ENCODE measurements at regions not wholly inside any gene's neighbourhood (a gene's known extent, or its start where the extent isn't known, plus 50 kb on each side); places are given as distances from the start of the nearest gene placed in this dataset.
"Not testable (repeated sequence)": the region's sequence is repeated elsewhere in the genome, so short reads cannot be mapped to it uniquely, and the experiment has no call there.

DNA sequence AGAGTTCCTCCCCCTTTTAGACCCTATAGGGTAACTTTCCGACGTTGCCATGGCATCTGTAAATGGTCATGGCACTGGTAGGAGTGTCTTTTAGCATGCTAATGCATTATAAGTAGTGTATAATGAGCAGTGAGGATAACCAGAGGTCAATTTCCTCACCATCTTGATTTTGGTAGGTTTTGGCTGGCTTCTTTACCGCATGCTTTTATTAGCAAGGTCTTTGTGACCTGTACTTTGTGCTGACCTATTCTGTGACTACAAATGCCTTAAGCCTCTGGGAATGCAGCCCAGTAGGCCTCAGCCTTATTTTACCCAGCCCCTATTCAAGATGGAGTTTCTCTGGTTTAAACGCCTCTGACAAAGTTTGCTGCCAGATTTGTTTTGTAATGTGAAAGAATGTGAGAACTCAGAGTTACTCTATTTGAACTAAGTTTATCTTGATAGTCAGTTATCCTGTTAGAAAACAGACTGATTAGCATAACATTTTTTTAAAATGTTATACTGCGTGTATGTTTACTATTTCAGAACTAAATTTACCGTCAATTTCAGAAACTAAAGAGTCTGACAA is 111.3 kb upstream of the PRSS16 start:
- Histone ChIP-seq H3K9me3 (ENCODE audit: low read length) (no peaks in the 10 kb centered on the region), H3K36me3 (ENCODE audit: insufficient read depth, low read length) (no peaks in the 10 kb centered on the region), H3K4me3 (ENCODE audit: low read depth in 1 of 2, low read length in 2 of 2) (no peak overlapping the region), H3K27me3 (ENCODE audit: control insufficient read depth in 1 of 2, insufficient read depth in 2 of 2, low read length in 2 of 2) (no peaks in the 10 kb centered on the region), H3K9ac (ENCODE audit: low read length) (no peak overlapping the region), H3K4me1 (ENCODE audit: insufficient read depth, low read length) (peaks cover 7% of the 10 kb centered on the region), H3K27ac (ENCODE audit: low read depth, low read length) (no peak overlapping the region)

DNA sequence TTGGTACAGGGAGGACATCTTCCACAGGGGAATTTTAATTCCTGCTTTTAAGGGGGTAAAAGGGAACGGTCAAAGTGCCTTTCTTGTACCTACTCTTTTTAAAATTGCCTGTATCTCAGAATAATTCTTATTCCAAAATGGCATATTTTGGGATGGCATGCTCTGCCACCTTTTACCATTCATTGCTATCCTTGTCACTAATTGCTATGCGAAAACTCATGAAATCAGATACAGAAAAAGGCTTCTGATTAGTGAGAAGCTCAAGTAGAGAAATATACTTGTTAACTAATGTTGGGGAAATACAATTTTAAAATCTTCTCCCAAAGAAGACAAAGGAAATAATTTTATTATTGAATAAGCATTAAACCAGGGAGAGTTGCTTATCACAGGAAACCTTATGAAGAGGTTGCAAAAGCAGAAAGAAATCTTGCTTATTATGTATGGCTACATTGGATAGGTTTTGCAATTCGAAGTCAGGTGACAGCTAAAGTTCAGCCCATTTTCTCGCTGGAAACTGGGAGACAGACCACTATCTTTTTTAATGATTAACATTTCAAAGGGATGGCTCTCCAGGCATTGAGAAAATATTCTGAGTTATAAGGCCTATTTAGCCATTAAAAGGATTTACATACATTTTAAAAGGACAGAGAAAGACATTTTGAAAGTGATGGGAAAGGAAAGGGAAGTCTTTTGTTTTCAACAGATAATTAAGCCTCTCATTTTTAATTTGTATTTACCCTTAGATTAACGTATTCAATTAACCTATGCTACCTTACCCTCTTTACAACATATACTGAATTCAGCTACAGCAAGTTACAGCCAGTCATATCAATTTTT is 110.3 kb upstream of the PRSS16 start:
- Histone ChIP-seq H3K27me3 (ENCODE audit: control insufficient read depth in 1 of 2, insufficient read depth in 2 of 2, low read length in 2 of 2) (no peaks in the 10 kb centered on the region), H3K36me3 (ENCODE audit: insufficient read depth, low read length) (no peaks in the 10 kb centered on the region), H3K9me3 (ENCODE audit: low read length) (no peaks in the 10 kb centered on the region), H3K4me3 (ENCODE audit: low read depth in 1 of 2, low read length in 2 of 2) (no peak overlapping the region), H3K27ac (ENCODE audit: low read depth, low read length) (no peak overlapping the region), H3K4me1 (ENCODE audit: insufficient read depth, low read length) (peaks cover 4% of the 10 kb centered on the region), H3K9ac (ENCODE audit: low read length) (no peak overlapping the region)

DNA sequence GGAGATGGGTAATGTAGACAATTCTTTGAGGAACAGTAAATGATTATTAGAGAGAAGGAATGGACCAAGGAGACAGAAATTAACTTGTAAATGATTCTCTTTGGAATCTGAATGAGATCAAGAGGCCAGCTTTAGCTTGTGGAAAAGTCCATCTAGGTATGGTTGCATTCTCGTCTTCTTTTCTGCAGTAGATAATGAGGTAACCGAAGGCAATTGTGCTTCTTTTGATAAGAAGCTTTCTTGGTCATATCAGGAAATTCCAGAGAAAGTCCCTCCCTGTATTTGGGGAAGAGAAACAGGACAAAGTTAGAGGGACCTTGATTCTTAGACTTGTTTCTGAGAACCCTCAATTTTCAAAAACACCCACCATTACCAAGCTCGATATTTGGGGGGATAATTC is 109.1 kb upstream of the PRSS16 start:
- H3K27ac ChIP-seq (ENCODE audit: low read depth, low read length): peak overlapping the region; percentile 12

DNA sequence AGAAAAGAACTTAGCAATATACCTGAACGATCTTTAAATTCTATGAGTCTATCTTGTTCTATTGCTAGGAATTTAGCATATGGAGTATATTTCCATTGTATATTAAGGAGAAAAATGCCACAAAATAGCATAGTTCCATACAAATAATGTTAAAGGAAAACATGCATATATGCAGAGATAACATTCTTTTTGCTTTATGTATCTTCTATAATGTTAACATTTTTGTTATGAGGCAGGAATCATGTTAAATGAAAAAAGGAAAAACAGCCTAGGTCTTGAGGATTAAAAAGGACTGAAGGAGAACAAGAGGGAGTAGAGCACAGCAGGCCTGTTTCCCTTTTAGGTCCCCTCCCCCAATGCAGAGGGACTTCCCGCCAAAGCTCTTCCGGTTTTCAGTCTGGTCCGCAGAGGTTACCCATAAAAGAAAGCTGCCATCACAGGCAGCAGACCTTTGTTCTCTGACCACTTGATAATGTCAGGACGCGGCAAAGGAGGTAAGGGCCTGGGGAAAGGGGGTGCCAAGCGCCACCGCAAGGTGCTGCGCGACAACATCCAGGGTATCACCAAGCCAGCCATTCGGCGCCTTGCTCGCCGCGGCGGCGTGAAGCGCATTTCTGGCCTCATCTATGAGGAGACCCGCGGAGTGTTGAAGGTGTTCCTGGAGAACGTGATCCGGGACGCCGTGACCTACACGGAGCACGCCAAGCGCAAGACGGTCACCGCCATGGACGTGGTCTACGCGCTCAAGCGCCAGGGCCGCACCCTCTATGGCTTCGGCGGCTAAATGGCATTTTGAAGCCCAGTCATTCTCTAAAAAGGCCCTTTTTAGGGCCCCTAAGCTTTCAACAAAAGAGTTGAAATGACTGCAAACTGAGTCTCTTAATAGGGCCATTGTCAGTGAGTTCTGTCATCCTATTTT is 108.4 kb upstream of the PRSS16 start:
- Histone ChIP-seq H3K4me3 (ENCODE audit: low read depth in 1 of 2, low read length in 2 of 2) (peak overlapping the region; percentile 22 to 80), H3K27ac (ENCODE audit: low read depth, low read length) (peak overlapping the region; percentile 35), H3K27me3 (ENCODE audit: control insufficient read depth in 1 of 2, insufficient read depth in 2 of 2, low read length in 2 of 2) (no peaks in the 10 kb centered on the region), H3K4me1 (ENCODE audit: insufficient read depth, low read length) (no peaks in the 10 kb centered on the region), H3K9ac (ENCODE audit: low read length) (peak overlapping the region; percentile 59), H3K9me3 (ENCODE audit: low read length) (no peaks in the 10 kb centered on the region), H3K36me3 (ENCODE audit: insufficient read depth, low read length) (no peaks in the 10 kb centered on the region)

More for the DNA sequence above, 109.1 kb upstream of the PRSS16 start:
- H3K36me3 ChIP-seq (ENCODE audit: insufficient read depth, low read length): no peaks in the 10 kb centered on the region
- H3K9me3 ChIP-seq (ENCODE audit: low read length): no peaks in the 10 kb centered on the region
- H3K4me1 ChIP-seq (ENCODE audit: insufficient read depth, low read length): no peaks in the 10 kb centered on the region
- no peak overlapping the region for H3K9ac ChIP-seq (ENCODE audit: low read length)
- H3K4me3 ChIP-seq (ENCODE audit: low read depth in 1 of 2, low read length in 2 of 2): no peak overlapping the region
- no peaks in the 10 kb centered on the region for H3K27me3 ChIP-seq (ENCODE audit: control insufficient read depth in 1 of 2, insufficient read depth in 2 of 2, low read length in 2 of 2)

DNA sequence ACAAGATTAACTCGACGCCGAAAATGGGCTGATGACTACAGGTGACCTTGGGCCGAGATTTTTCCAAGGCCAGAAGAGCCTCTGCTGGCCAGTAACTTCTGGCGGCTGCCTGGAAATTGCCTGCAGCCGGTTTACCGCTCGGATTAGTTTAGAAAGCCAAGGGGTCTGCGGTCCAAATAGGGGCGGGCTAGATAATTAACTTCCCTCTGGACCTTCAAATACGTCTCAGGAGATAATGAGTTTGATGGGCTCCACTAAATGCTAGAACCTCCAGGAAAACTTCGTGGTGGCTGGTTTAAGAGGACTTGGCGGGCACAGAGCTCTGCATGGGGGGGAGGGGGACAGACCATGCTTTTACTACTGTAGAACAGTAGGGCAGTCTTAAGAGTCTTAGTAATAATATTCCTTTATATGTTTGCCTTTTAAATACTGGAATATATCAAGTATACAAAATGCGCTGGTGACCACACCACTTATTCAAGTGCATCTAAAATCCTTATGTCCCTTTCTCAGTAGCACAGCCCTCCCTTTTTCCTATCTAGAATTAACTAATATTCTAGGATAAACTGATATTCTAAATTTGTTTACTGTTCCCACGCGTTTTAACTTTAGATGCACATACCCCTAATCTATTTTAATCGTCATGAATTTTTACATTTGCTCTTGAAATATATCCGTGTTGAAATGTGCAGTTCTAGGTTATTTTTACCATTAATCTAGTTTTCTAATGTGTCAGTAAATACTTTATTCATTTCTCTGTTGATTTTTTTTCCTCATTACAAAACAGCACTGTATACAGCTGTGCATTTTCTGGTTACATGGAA is 107.5 kb upstream of the PRSS16 start:
- H3K9ac ChIP-seq (ENCODE audit: low read length): peak overlapping the region; percentile 59
- H3K9me3 ChIP-seq (ENCODE audit: low read length): no peaks in the 10 kb centered on the region
- peak overlapping the region; percentile 22 to 80 for H3K4me3 ChIP-seq (ENCODE audit: low read depth in 1 of 2, low read length in 2 of 2)
- no peaks in the 10 kb centered on the region for H3K27me3 ChIP-seq (ENCODE audit: control insufficient read depth in 1 of 2, insufficient read depth in 2 of 2, low read length in 2 of 2)
- H3K27ac ChIP-seq (ENCODE audit: low read depth, low read length): peak overlapping the region; percentile 35
- H3K4me1 ChIP-seq (ENCODE audit: insufficient read depth, low read length): peaks cover 6% of the 10 kb centered on the region
- H3K36me3 ChIP-seq (ENCODE audit: insufficient read depth, low read length): no peaks in the 10 kb centered on the region

DNA sequence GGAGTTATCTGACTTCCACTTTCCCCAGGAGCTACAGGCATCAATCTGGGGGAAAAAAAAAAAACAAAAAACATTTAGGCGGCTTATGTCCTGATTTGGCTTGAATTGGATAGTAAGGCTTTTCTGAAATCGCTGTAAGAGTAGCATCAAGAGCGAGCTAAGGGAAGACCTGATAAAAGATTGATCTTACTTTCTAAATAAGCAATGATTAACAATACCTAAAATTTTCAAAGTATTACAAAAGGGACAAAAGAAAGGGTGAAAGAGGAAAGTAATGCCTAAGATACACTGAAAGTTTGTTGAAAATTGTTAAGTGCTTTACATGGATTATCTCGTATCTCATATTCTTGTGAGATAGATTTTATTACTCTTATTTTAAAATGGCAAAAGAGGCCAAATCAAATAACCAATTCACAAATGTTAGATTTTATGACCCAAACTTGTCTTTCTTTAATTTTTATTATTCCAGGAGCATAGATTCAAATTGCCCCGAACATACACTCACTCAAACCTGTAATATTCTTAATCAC is 106.4 kb upstream of the PRSS16 start:
- Histone ChIP-seq H3K36me3 (ENCODE audit: insufficient read depth, low read length) (no peaks in the 10 kb centered on the region), H3K9ac (ENCODE audit: low read length) (no peak overlapping the region), H3K4me3 (ENCODE audit: low read depth in 1 of 2, low read length in 2 of 2) (no peak overlapping the region), H3K27ac (ENCODE audit: low read depth, low read length) (no peak overlapping the region), H3K4me1 (ENCODE audit: insufficient read depth, low read length) (peaks cover 6% of the 10 kb centered on the region), H3K27me3 (ENCODE audit: control insufficient read depth in 1 of 2, insufficient read depth in 2 of 2, low read length in 2 of 2) (no peaks in the 10 kb centered on the region), H3K9me3 (ENCODE audit: low read length) (no peaks in the 10 kb centered on the region)

DNA sequence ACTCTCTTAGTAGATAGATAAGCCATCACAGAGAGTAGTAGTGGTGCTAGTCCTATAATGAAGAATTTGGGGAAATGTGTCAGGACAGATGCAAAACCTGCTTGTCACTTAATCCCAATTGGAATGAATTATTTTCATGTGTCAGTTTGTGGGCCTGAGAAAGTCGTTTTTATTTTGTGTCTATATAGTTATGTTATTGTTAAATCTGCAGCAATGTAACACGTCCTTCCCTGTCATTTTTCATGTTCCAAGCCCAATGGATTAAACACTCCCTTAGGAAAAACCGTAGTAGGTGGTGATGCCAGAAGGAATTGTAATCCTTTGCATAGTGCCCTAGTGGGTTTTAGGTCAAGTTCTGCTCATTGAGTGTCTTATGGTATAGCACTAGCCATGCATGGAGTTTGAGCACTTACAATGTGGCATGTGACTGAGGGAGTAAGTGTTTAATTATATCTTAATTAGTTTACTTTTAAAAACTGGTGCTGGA is 105.9 kb upstream of the PRSS16 start:
- no peaks in the 10 kb centered on the region for H3K36me3 ChIP-seq (ENCODE audit: insufficient read depth, low read length)
- no peaks in the 10 kb centered on the region for H3K27me3 ChIP-seq (ENCODE audit: control insufficient read depth in 1 of 2, insufficient read depth in 2 of 2, low read length in 2 of 2)
- no peaks in the 10 kb centered on the region for H3K9me3 ChIP-seq (ENCODE audit: low read length)
- no peak overlapping the region for H3K27ac ChIP-seq (ENCODE audit: low read depth, low read length)
- H3K4me3 ChIP-seq (ENCODE audit: low read depth in 1 of 2, low read length in 2 of 2): no peak overlapping the region
- H3K4me1 ChIP-seq (ENCODE audit: insufficient read depth, low read length): peaks cover 6% of the 10 kb centered on the region
- no peak overlapping the region for H3K9ac ChIP-seq (ENCODE audit: low read length)

DNA sequence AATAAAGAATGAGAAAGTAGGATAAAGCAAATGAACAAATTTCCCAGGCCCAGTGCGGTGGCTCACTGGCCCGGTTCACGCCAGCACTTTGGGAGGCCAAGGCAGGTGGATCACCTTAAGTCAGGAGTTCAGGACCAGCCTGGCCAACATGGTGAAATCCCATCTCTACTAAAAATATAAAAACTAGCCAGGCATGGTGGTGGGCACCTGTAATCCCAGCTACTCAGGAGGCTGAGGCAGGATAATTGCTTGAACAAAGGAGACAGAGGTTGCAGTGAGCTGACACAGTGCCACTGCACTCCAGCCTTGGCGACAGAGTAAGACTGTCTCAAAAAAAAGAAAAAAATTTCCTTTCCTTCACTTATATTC is 104.5 kb upstream of the PRSS16 start:
- H3K9me3 ChIP-seq (ENCODE audit: low read length); H3K4me3 ChIP-seq (ENCODE audit: low read depth in 1 of 2, low read length in 2 of 2); H3K9ac ChIP-seq (ENCODE audit: low read length): not testable (repeated sequence)

DNA sequence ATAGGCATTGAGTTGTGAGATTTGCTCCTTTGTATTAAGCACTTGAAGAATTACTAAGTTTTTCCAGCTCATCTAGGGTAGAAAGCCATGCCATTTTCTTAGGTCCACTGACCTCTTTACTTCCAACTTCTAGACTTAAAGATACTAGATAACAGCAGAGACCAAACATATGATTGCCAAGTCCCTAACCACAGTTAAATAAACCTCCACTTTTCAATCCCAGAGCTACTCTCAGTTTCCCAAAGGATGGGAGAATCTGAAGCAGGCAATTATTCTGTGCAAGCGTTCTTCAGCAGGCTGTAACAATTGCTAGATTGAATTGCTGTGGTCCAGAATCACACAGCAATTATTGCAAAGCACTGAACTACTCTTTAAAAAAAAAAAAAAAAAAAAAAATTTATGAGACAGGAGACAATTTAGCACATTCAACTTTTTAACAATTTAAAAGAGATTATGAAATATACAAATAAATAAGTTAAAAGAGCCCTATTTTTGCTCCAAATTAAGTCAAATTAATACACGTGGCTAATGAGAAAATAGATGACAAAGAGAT is 104.0 kb upstream of the PRSS16 start:
- Histone ChIP-seq H3K9me3 (ENCODE audit: low read length) (no peaks in the 10 kb centered on the region), H3K36me3 (ENCODE audit: insufficient read depth, low read length) (no peaks in the 10 kb centered on the region), H3K27ac (ENCODE audit: low read depth, low read length) (no peak overlapping the region), H3K4me1 (ENCODE audit: insufficient read depth, low read length) (peaks cover 10% of the 10 kb centered on the region), H3K4me3 (ENCODE audit: low read depth in 1 of 2, low read length in 2 of 2) (no peak overlapping the region), H3K9ac (ENCODE audit: low read length) (no peak overlapping the region), H3K27me3 (ENCODE audit: control insufficient read depth in 1 of 2, insufficient read depth in 2 of 2, low read length in 2 of 2) (no peaks in the 10 kb centered on the region)

More for the DNA sequence above, 104.5 kb upstream of the PRSS16 start:
- H3K4me1 ChIP-seq (ENCODE audit: insufficient read depth, low read length): peaks cover 10% of the 10 kb centered on the region
- not testable (repeated sequence) for H3K27ac ChIP-seq (ENCODE audit: low read depth, low read length); H3K27me3 ChIP-seq (ENCODE audit: control insufficient read depth in 1 of 2, insufficient read depth in 2 of 2, low read length in 2 of 2); H3K36me3 ChIP-seq (ENCODE audit: insufficient read depth, low read length)

DNA sequence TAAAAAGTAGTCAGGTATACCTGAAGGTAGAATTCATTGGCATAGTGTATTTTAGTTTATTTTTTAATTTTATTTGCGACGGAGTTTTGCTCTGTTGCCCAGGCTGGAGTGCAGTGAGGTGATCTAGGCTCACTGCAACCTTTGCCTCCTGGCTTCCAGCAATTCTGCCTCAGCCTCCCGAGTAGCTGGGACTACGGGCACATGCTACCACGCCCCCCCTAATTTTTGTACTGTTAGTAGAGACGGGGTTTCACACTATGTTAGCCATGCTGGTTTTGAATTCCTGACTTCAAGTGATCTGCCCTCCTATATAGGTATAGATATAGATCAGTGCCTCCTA is 102.8 kb upstream of the PRSS16 start:
- Histone ChIP-seq H3K9ac (ENCODE audit: low read length) (no peak overlapping the region), H3K9me3 (ENCODE audit: low read length) (no peaks in the 10 kb centered on the region), H3K27ac (ENCODE audit: low read depth, low read length) (no peak overlapping the region), H3K27me3 (ENCODE audit: control insufficient read depth in 1 of 2, insufficient read depth in 2 of 2, low read length in 2 of 2) (no peaks in the 10 kb centered on the region), H3K4me3 (ENCODE audit: low read depth in 1 of 2, low read length in 2 of 2) (no peak overlapping the region), H3K4me1 (ENCODE audit: insufficient read depth, low read length) (peaks cover 10% of the 10 kb centered on the region), H3K36me3 (ENCODE audit: insufficient read depth, low read length) (no peaks in the 10 kb centered on the region)

All from muscle layer of colon (tissue), 2 donors.